ENCODE measurements at regions not wholly inside any gene's neighbourhood (a gene's known extent, or its start where the extent isn't known, plus 50 kb on each side); places are given as distances from the start of the nearest gene placed in this dataset.
A peak's percentile ranks its signal among the peaks of the same experiment; 100 is the strongest.

GRCh38 chrX:94107981-94108380 is 434.0 kb downstream of the FAM133A start:
- H3K79me2 ChIP-seq (ENCODE audit: insufficient read depth, low read length) = no peaks in the 10 kb centered on the region
- H2AFZ ChIP-seq (ENCODE audit: low read depth, low read length) = no peak overlapping the region
- FAIRE-seq (no peak), DNase-seq (ENCODE audit: low read depth) (no peak)
- H3K27ac ChIP-seq (ENCODE audit: low read depth, low read length) = no peak overlapping the region
- Mint-ChIP-seq H3K36me3 (ENCODE audit: low read depth, unreplicated experiment) (no peaks in the 10 kb centered on the region), H3K27me3 (ENCODE audit: low read depth, unreplicated experiment) (no peaks in the 10 kb centered on the region), H3K4me1 (ENCODE audit: low read depth, unreplicated experiment) (no peaks in the 10 kb centered on the region), H3K4me3 (ENCODE audit: unreplicated experiment) (no peak overlapping the region), H3K9me3 (ENCODE audit: unreplicated experiment) (no peaks in the 10 kb centered on the region), H3K27ac (ENCODE audit: unreplicated experiment) (no peak overlapping the region)
- no peaks in the 10 kb centered on the region for H4K20me1 ChIP-seq (ENCODE audit: insufficient read depth, low read length)
- H3K36me3 ChIP-seq (ENCODE audit: insufficient read depth, low read length) = no peaks in the 10 kb centered on the region
- no peak for TF ChIP-seq EZH2 (IDR thresholded peaks at IDR 0.05; ENCODE audit: insufficient read depth, low read length)
- no peak for TF ChIP-seq CTCF (IDR thresholded peaks at IDR 0.05; ENCODE audit: insufficient read depth, low read depth, low read length)
- H3K27me3 ChIP-seq (ENCODE audit: insufficient read depth, low read length) = no peaks in the 10 kb centered on the region
- H3K4me1 ChIP-seq (ENCODE audit: insufficient read depth, low read length) = no peaks in the 10 kb centered on the region
- H3K4me2 ChIP-seq (ENCODE audit: low read length) = no peak overlapping the region
- H3K4me3 ChIP-seq (ENCODE audit: insufficient read depth, low read depth, low read length) = no peak overlapping the region
- H3K9me3 ChIP-seq (ENCODE audit: insufficient read depth, low read depth, low read length) = no peaks in the 10 kb centered on the region
- H3K9ac ChIP-seq (ENCODE audit: low read length) = no peak overlapping the region

- H3K27ac Mint-ChIP-seq (ENCODE audit: unreplicated experiment) = no peak overlapping the region
- H2AFZ ChIP-seq (ENCODE audit: low read depth, low read length) = no peak overlapping the region
- H3K27me3 ChIP-seq (ENCODE audit: insufficient read depth, low read length) = no peaks in the 10 kb centered on the region
- H3K4me3 Mint-ChIP-seq (ENCODE audit: unreplicated experiment) = no peak overlapping the region
- DNase-seq (ENCODE audit: low read depth) (no peak), FAIRE-seq (no peak)
- H3K4me1 ChIP-seq (ENCODE audit: insufficient read depth, low read length) = no peaks in the 10 kb centered on the region
- no peaks in the 10 kb centered on the region for H3K27me3 Mint-ChIP-seq (ENCODE audit: low read depth, unreplicated experiment)
- no peaks in the 10 kb centered on the region for H3K36me3 Mint-ChIP-seq (ENCODE audit: low read depth, unreplicated experiment)
- no peaks in the 10 kb centered on the region for H3K79me2 ChIP-seq (ENCODE audit: insufficient read depth, low read length)
- H3K9me3 ChIP-seq (ENCODE audit: insufficient read depth, low read depth, low read length) = no peaks in the 10 kb centered on the region
- H3K27ac ChIP-seq (ENCODE audit: low read depth, low read length) = no peak overlapping the region
- H3K36me3 ChIP-seq (ENCODE audit: insufficient read depth, low read length) = no peaks in the 10 kb centered on the region
- no peak overlapping the region for H3K4me2 ChIP-seq (ENCODE audit: low read length)
- H3K4me3 ChIP-seq (ENCODE audit: insufficient read depth, low read depth, low read length) = no peak overlapping the region
- H3K9ac ChIP-seq (ENCODE audit: low read length) = no peak overlapping the region
- H4K20me1 ChIP-seq (ENCODE audit: insufficient read depth, low read length) = no peaks in the 10 kb centered on the region
- no peak for TF ChIP-seq CTCF (IDR thresholded peaks at IDR 0.05; ENCODE audit: insufficient read depth, low read depth, low read length)
- TF ChIP-seq EZH2 (IDR thresholded peaks at IDR 0.05; ENCODE audit: insufficient read depth, low read length) = no peak
- H3K9me3 Mint-ChIP-seq (ENCODE audit: unreplicated experiment) = no peaks in the 10 kb centered on the region
- H3K4me1 Mint-ChIP-seq (ENCODE audit: low read depth, unreplicated experiment) = no peaks in the 10 kb centered on the region
Measured at GRCh38 chrX:94114362-94114761, 440.4 kb downstream of the FAM133A start.

- no peak overlapping the region for H3K27ac Mint-ChIP-seq (ENCODE audit: unreplicated experiment)
- peak; percentile 87 for FAIRE-seq
Measured at GRCh38 chrX:94121799-94122198, 447.8 kb downstream of the FAM133A start.

More at GRCh38 chrX:94121799-94122198, 447.8 kb downstream of the FAM133A start:
- no peak overlapping the region for H3K9ac ChIP-seq (ENCODE audit: low read length)
- Mint-ChIP-seq H3K27me3 (ENCODE audit: low read depth, unreplicated experiment) (no peaks in the 10 kb centered on the region), H3K9me3 (ENCODE audit: unreplicated experiment) (no peaks in the 10 kb centered on the region), H3K4me1 (ENCODE audit: low read depth, unreplicated experiment) (no peaks in the 10 kb centered on the region), H3K4me3 (ENCODE audit: unreplicated experiment) (no peak overlapping the region), H3K36me3 (ENCODE audit: low read depth, unreplicated experiment) (no peaks in the 10 kb centered on the region)
- DNase-seq (ENCODE audit: low read depth) = no peak
- TF ChIP-seq EZH2 (IDR thresholded peaks at IDR 0.05; ENCODE audit: insufficient read depth, low read length) = no peak
- no peaks in the 10 kb centered on the region for H3K79me2 ChIP-seq (ENCODE audit: insufficient read depth, low read length)
- no peaks in the 10 kb centered on the region for H4K20me1 ChIP-seq (ENCODE audit: insufficient read depth, low read length)
- H3K36me3 ChIP-seq (ENCODE audit: insufficient read depth, low read length) = no peaks in the 10 kb centered on the region
- H3K4me1 ChIP-seq (ENCODE audit: insufficient read depth, low read length) = no peaks in the 10 kb centered on the region
- no peak overlapping the region for H3K4me2 ChIP-seq (ENCODE audit: low read length)
- no peaks in the 10 kb centered on the region for H3K9me3 ChIP-seq (ENCODE audit: insufficient read depth, low read depth, low read length)
- H2AFZ ChIP-seq (ENCODE audit: low read depth, low read length) = no peak overlapping the region
- H3K27me3 ChIP-seq (ENCODE audit: insufficient read depth, low read length) = no peaks in the 10 kb centered on the region
- H3K27ac ChIP-seq (ENCODE audit: low read depth, low read length) = no peak overlapping the region
- no peak overlapping the region for H3K4me3 ChIP-seq (ENCODE audit: insufficient read depth, low read depth, low read length)

Measured in astrocyte (in vitro differentiated cells and primary cell).